Suppressor macrophage treated with lipopolysaccharide for 4 hours (primary cell): ENCODE measurements at regions not wholly inside any gene's neighbourhood (a gene's known extent, or its start where the extent isn't known, plus 50 kb on each side); places are given as distances from the start of the nearest gene placed in this dataset.
"Not testable (repeated sequence)": the region's sequence is repeated elsewhere in the genome, so short reads cannot be mapped to it uniquely, and the experiment has no call there.

Source experiments
- DNase-seq: peaks from one replicate; pipeline ENCODE4 v3.0.0-alpha.2; 2020

- DNase-seq, result no peak
Measured at GRCh38 chr3:110855207-110855606, 216.4 kb upstream of the NECTIN3 start.

- no peak for DNase-seq
Measured at GRCh38 chr3:110856916-110857315, 214.7 kb upstream of the NECTIN3 start.

GRCh38 chr3:110858549-110858948, 213.1 kb upstream of the NECTIN3 start:
- no peak for DNase-seq

GRCh38 chr3:110859336-110859735, 212.3 kb upstream of the NECTIN3 start:
- DNase-seq, result no peak

GRCh38 chr3:110859993-110860392, 211.6 kb upstream of the NECTIN3 start:
- DNase-seq, result no peak

- DNase-seq, result no peak
Measured at GRCh38 chr3:110865934-110866333, 205.7 kb upstream of the NECTIN3 start.

GRCh38 chr3:110868106-110868505, 203.5 kb upstream of the NECTIN3 start:
- no peak for DNase-seq

GRCh38 chr3:110869736-110870135, 201.9 kb upstream of the NECTIN3 start:
- no peak for DNase-seq

GRCh38 chr3:110871869-110872268, 199.7 kb upstream of the NECTIN3 start:
- no peak for DNase-seq

GRCh38 chr3:110878692-110879091, 192.9 kb upstream of the NECTIN3 start:
- DNase-seq, result no peak

GRCh38 chr3:110881069-110881468, 190.5 kb upstream of the NECTIN3 start:
- DNase-seq, result no peak

GRCh38 chr3:110886222-110886893, 185.3 kb upstream of the NECTIN3 start:
- no peak for DNase-seq

GRCh38 chr3:110887176-110887575, 184.4 kb upstream of the NECTIN3 start:
- no peak for DNase-seq

GRCh38 chr3:110888625-110889375, 182.8 kb upstream of the NECTIN3 start:
- DNase-seq, result not testable (repeated sequence)

GRCh38 chr3:110889376-110889699, 182.3 kb upstream of the NECTIN3 start:
- DNase-seq, result not testable (repeated sequence)

- no peak for DNase-seq
Measured at GRCh38 chr3:110894574-110894973, 177.0 kb upstream of the NECTIN3 start.

- no peak for DNase-seq
Measured at GRCh38 chr3:110895054-110895453, 176.6 kb upstream of the NECTIN3 start.

- no peak for DNase-seq
Measured at GRCh38 chr3:110897046-110897445, 174.6 kb upstream of the NECTIN3 start.

GRCh38 chr3:110900576-110900975, 171.0 kb upstream of the NECTIN3 start:
- no peak for DNase-seq

- no peak for DNase-seq
Measured at GRCh38 chr3:110901536-110901935, 170.1 kb upstream of the NECTIN3 start.

- no peak for DNase-seq
Measured at GRCh38 chr3:110902453-110903085, 169.0 kb upstream of the NECTIN3 start.

GRCh38 chr3:110903771-110904519, 167.7 kb upstream of the NECTIN3 start:
- no peak for DNase-seq

GRCh38 chr3:110904520-110904890, 167.1 kb upstream of the NECTIN3 start:
- DNase-seq, result no peak

GRCh38 chr3:110905121-110905520, 166.5 kb upstream of the NECTIN3 start:
- DNase-seq, result no peak
